SK-N-SH treated with all-trans-retinoic acid at 6 μM for 48 hours (cell line): ENCODE measurements at regions not wholly inside any gene's neighbourhood (a gene's known extent, or its start where the extent isn't known, plus 50 kb on each side); places are given as distances from the start of the nearest gene placed in this dataset.

Source experiments
- ATAC-seq: fragments of 200-7000 bp; cut with Tn5 transposase; 3 replicates; pipeline ENCODE4 v1.9.1; 2020; ENCODE audit warnings: mild to moderate bottlenecking, moderate library complexity
- ARNTL ChIP-seq: fragments of 450-650 bp; formaldehyde crosslinking; IDR thresholded peaks from 2 replicates; pipeline ENCODE4 v1.5.0; 2020; ENCODE audit warnings: low read depth, mild to moderate bottlenecking, moderate library complexity, borderline replicate concordance
- BACH2 ChIP-seq: fragments of 250-450 bp; sonication (Bioruptor Pico); IDR thresholded peaks from 2 replicates; pipeline ENCODE4 v1.9.0; 2021; ENCODE audit warnings: mild to moderate bottlenecking, borderline replicate concordance
- CREB5 ChIP-seq: fragments of 250-450 bp; sonication (Bioruptor Pico); IDR thresholded peaks from 2 replicates; pipeline ENCODE4 v1.5.1; 2020; ENCODE audit warnings: low read depth, mild to moderate bottlenecking, moderate library complexity
- CSRNP3 ChIP-seq: fragments of 250-450 bp; sonication (Bioruptor Pico); IDR thresholded peaks from 2 replicates; pipeline ENCODE4 v1.5.1; 2021; ENCODE audit warnings: mild to moderate bottlenecking, moderate library complexity
- ESRRG ChIP-seq: fragments of 250-450 bp; sonication (Bioruptor Pico); IDR thresholded peaks from 2 replicates; pipeline ENCODE4 v1.6.1; 2021; ENCODE audit warnings: mild to moderate bottlenecking
- GLIS3 ChIP-seq: fragments of 250-450 bp; sonication (Bioruptor Pico); IDR thresholded peaks from 2 replicates; pipeline ENCODE4 v1.5.0; 2020; ENCODE audit warnings: mild to moderate bottlenecking, moderate library complexity
- ISL1 ChIP-seq: fragments of 250-450 bp; sonication (Bioruptor Pico); IDR thresholded peaks from 2 replicates; pipeline ENCODE4 v2.1.2; 2022; ENCODE audit warnings: mild to moderate bottlenecking, moderate library complexity
- OSR1 ChIP-seq: fragments of 250-450 bp; sonication (Bioruptor Pico); IDR thresholded peaks from 2 replicates; pipeline ENCODE4 v1.8.0; 2022; ENCODE audit warnings: moderate library complexity, mild to moderate bottlenecking, inconsistent platforms
- PATZ1 ChIP-seq: fragments of 250-450 bp; sonication (Bioruptor Pico); IDR thresholded peaks from 2 replicates; pipeline ENCODE4 v1.8.0; 2020; ENCODE audit warnings: mild to moderate bottlenecking, moderate library complexity, borderline replicate concordance
- POU6F1 ChIP-seq: fragments of 250-450 bp; sonication (Bioruptor Pico); IDR thresholded peaks from 2 replicates; pipeline ENCODE4 v1.8.0; 2021; ENCODE audit warnings: low read depth, mild to moderate bottlenecking, moderate library complexity, borderline replicate concordance
- PPARA ChIP-seq: fragments of 250-450 bp; sonication (Bioruptor Pico); IDR thresholded peaks from 2 replicates; pipeline ENCODE4 v1.5.0; 2020; ENCODE audit warnings: mild to moderate bottlenecking, borderline replicate concordance
- RARB ChIP-seq: fragments of 250-450 bp; sonication (Bioruptor Pico); IDR thresholded peaks from 2 replicates; pipeline ENCODE4 v1.8.0; 2021; ENCODE audit warnings: mild to moderate bottlenecking, moderate library complexity
- TCF4 ChIP-seq: fragments of 250-450 bp; sonication (Bioruptor Pico); IDR thresholded peaks from 2 replicates; pipeline ENCODE4 v1.8.0; 2021; ENCODE audit warnings: mild to moderate bottlenecking, moderate library complexity, borderline replicate concordance
- TOX ChIP-seq: fragments of 250-450 bp; sonication (Bioruptor Pico); IDR thresholded peaks from 2 replicates; pipeline ENCODE4 v1.8.0; 2021; ENCODE audit warnings: mild to moderate bottlenecking, moderate library complexity, borderline replicate concordance
- TSHZ2 ChIP-seq: fragments of 250-450 bp; sonication (Bioruptor Pico); IDR thresholded peaks from 2 replicates; pipeline ENCODE4 v1.5.0; 2020; ENCODE audit warnings: mild to moderate bottlenecking, moderate library complexity
- ZC3H10 ChIP-seq: fragments of 250-450 bp; sonication (Bioruptor Pico); IDR thresholded peaks from 2 replicates; pipeline ENCODE4 v1.5.1; 2021; ENCODE audit warnings: mild to moderate bottlenecking, moderate library complexity
- ZFP3 ChIP-seq: fragments of 250-450 bp; sonication (Bioruptor Pico); IDR thresholded peaks from 2 replicates; pipeline ENCODE4 v1.5.0; 2020; ENCODE audit warnings: mild to moderate bottlenecking, moderate library complexity
- ZNF565 ChIP-seq: fragments of 450-650 bp; formaldehyde crosslinking; conservative IDR thresholded peaks from 2 replicates; pipeline ENCODE4 v1.5.0; 2020; ENCODE audit warnings: low read depth, mild to moderate bottlenecking, moderate library complexity
- ZNF70 ChIP-seq: fragments of 450-650 bp; formaldehyde crosslinking; IDR thresholded peaks from 2 replicates; pipeline ENCODE4 v1.5.0; 2020; ENCODE audit warnings: mild to moderate bottlenecking, moderate library complexity
- ZNF8 ChIP-seq: fragments of 450-650 bp; formaldehyde crosslinking; IDR thresholded peaks from 2 replicates; pipeline ENCODE4 v1.5.0; 2020; ENCODE audit warnings: mild to moderate bottlenecking, moderate library complexity

GRCh38 chr6:30396833-30397479, 52.0 kb downstream of the RPP21 start:
- TF ChIP-seq ZNF70 (no peak), PATZ1 (no peak), ISL1 (CRISPR knock-in tag) (no peak), OSR1 (CRISPR knock-in tag) (no peak), POU6F1 (CRISPR knock-in tag) (no peak), ARNTL (CRISPR knock-in tag) (no peak), PPARA (CRISPR knock-in tag) (no peak), ZFP3 (no peak), TCF4 (CRISPR knock-in tag) (no peak), CSRNP3 (no peak), ZC3H10 (no peak), TOX (CRISPR knock-in tag) (no peak), BACH2 (CRISPR knock-in tag) (no peak), RARB (CRISPR knock-in tag) (no peak), ESRRG (CRISPR knock-in tag) (no peak), GLIS3 (CRISPR knock-in tag) (no peak), TSHZ2 (CRISPR knock-in tag) (no peak), ZNF8 (CRISPR knock-in tag) (no peak), ZNF565 (CRISPR knock-in tag) (no peak), CREB5 (CRISPR knock-in tag) (no peak)
- peak; percentile 100 for ATAC-seq

- 0 out of 3 replicates have a peak, but pooled peaks have one; percentile 15 for ATAC-seq
Observed at GRCh38 chr6:30397697-30398096, 52.7 kb downstream of the RPP21 start.

More at GRCh38 chr6:30397697-30398096, 52.7 kb downstream of the RPP21 start:
- TF ChIP-seq ZFP3 (no peak), TSHZ2 (CRISPR knock-in tag) (no peak)
- TF ChIP-seq, all 23 proteins: peak for 0
